Endothelial cell of umbilical vein (primary cell): ENCODE measurements at regions not wholly inside any gene's neighbourhood (a gene's known extent, or its start where the extent isn't known, plus 50 kb on each side); places are given as distances from the start of the nearest gene placed in this dataset.

Source experiments
- BruUV-seq: library from RNA; stranded (reverse); fragments of 400-500 nt; replicated peaks from 2 replicates; lab custom pipeline; 2021; lab: Mats Ljungman, UMichigan
- CTCF ChIA-PET: fragments of 300-600, 350-600 bp; sonication (Branson Sonifier 250); formaldehyde crosslinking; loops from one replicate; lab custom pipeline; 2021; ENCODE audit warnings: antibody characterized with exemption, inconsistent platforms; lab: Charles Lee
- POLR2A ChIA-PET: fragments of 300-600, 350-600 bp; sonication (Branson Sonifier 250); formaldehyde crosslinking; loops from one replicate; lab custom pipeline; 2021; ENCODE audit warnings: antibody characterized with exemption, inconsistent platforms; lab: Charles Lee
- DNase-seq: peaks from one replicate; pipeline ENCODE4 v3.0.0-alpha.2; 2011; ENCODE audit warnings: low read depth, low spot score
- FAIRE-seq: peaks from 2 replicates; lab custom pipeline; 2011; peaks lifted over from hg19 to GRCh38; lab: Jason Lieb, UNC
- H2AFZ ChIP-seq: 2 replicates; pipeline ENCODE4 v1.6.0; 2012; ENCODE audit warnings: low read depth, low read length, control low read depth, inconsistent platforms
- H3K27ac ChIP-seq: 2 replicates; pipeline ENCODE4 v1.5.1; 2011; ENCODE audit warnings: low read depth, mild to moderate bottlenecking, control low read depth, low read length, moderate library complexity; ENCODE audit not compliant: insufficient read depth
- H3K27me3 ChIP-seq, 2 experiments: 2 replicates each; pipeline versions ENCODE4 v1.6.0 to v1.6.1; 2011; ENCODE audit warnings: low read length in 2 of 2, mixed read lengths in 1 of 2; ENCODE audit not compliant: control insufficient read depth in 2 of 2, insufficient read depth in 2 of 2
- H3K36me3 ChIP-seq, 2 experiments: 2 replicates in 1 of 2; 3 replicates in 1 of 2; pipeline ENCODE4 v1.5.1; 2011; ENCODE audit warnings: low read length in 2 of 2, mild to moderate bottlenecking in 1 of 2, moderate library complexity in 1 of 2; ENCODE audit not compliant: control insufficient read depth in 2 of 2, insufficient read depth in 2 of 2; ENCODE audit errors: extremely low read depth in 1 of 2
- H3K4me1 ChIP-seq: 3 replicates; pipeline ENCODE4 v1.5.1; 2011; ENCODE audit warnings: mild to moderate bottlenecking, low read length; ENCODE audit not compliant: control insufficient read depth, insufficient read depth; ENCODE audit errors: extremely low read depth
- H3K4me2 ChIP-seq: 2 replicates; pipeline ENCODE4 v1.6.1; 2011; ENCODE audit warnings: low read length, control low read depth, mixed read lengths; ENCODE audit not compliant: insufficient read depth
- H3K4me3 ChIP-seq, 3 experiments: fragments of 200-600 bp in 1 of 3; sonication (generic), shearing (Covaris generic) in 1 of 3; replicated peaks in 1 of 3; 2 replicates each; pipeline ENCODE4 v1.5.1; 2011 to 2016; ENCODE audit warnings: control low read depth in 3 of 3, low read length in 3 of 3, mild to moderate bottlenecking in 2 of 3, inconsistent platforms in 1 of 3, low read depth in 1 of 3, moderate library complexity in 1 of 3; ENCODE audit not compliant: insufficient read depth in 1 of 3
- H3K79me2 ChIP-seq: 2 replicates; pipeline ENCODE4 v1.6.0; 2012; ENCODE audit warnings: low read length, inconsistent platforms; ENCODE audit not compliant: control insufficient read depth, insufficient read depth
- H3K9ac ChIP-seq: replicated peaks from 2 replicates; pipeline ENCODE3; 2011; ENCODE audit warnings: low read length, control low read depth; ENCODE audit not compliant: insufficient read depth; ENCODE audit errors: extremely low read depth
- H3K9me1 ChIP-seq: replicated peaks from 3 replicates; pipeline ENCODE4 v1.6.0; 2011; ENCODE audit warnings: mild to moderate bottlenecking, low read length; ENCODE audit not compliant: control insufficient read depth, insufficient read depth; ENCODE audit errors: extremely low read depth
- H3K9me3 ChIP-seq: replicated peaks from 2 replicates; pipeline ENCODE4 v1.5.1; 2012; ENCODE audit warnings: low read length, inconsistent platforms; ENCODE audit not compliant: control insufficient read depth, insufficient read depth
- H4K20me1 ChIP-seq: replicated peaks from 2 replicates; pipeline ENCODE3; 2011; ENCODE audit warnings: mild to moderate bottlenecking, low read length; ENCODE audit not compliant: control insufficient read depth, insufficient read depth; ENCODE audit errors: extremely low read depth
- EZH2 ChIP-seq: IDR thresholded peaks from 2 replicates; pipeline ENCODE4 v1.6.1; 2012; ENCODE audit warnings: borderline replicate concordance, low read depth, mild to moderate bottlenecking, moderate library complexity, low read length, inconsistent platforms; ENCODE audit not compliant: severe bottlenecking
- FOS ChIP-seq: IDR thresholded peaks from 2 replicates; pipeline ENCODE4 v1.6.1; 2011; ENCODE audit warnings: mild to moderate bottlenecking, low read length, moderate library complexity, borderline replicate concordance; ENCODE audit not compliant: insufficient read depth
- GATA2 ChIP-seq: IDR thresholded peaks from 2 replicates; pipeline ENCODE4 v1.7.0; 2011; ENCODE audit warnings: low read depth, mild to moderate bottlenecking, moderate library complexity, mixed read lengths, low read length; ENCODE audit not compliant: insufficient read length, insufficient read depth
- JUN ChIP-seq: IDR thresholded peaks from 2 replicates; pipeline ENCODE4 v1.6.1; 2011; ENCODE audit warnings: borderline replicate concordance, low read depth; ENCODE audit not compliant: insufficient read length, insufficient read depth
- MYC ChIP-seq: IDR thresholded peaks from one replicate; pipeline ENCODE4 v1.6.1; 2011; ENCODE audit warnings: mild to moderate bottlenecking, low read depth, low read length
- POLR2A ChIP-seq: IDR thresholded peaks from 2 replicates; pipeline ENCODE4 v1.6.1; 2012; ENCODE audit warnings: low read depth, mild to moderate bottlenecking, control low read depth, low read length
- POLR2AphosphoS5 ChIP-seq: IDR thresholded peaks from 2 replicates; pipeline ENCODE4 v1.6.1; 2012; ENCODE audit warnings: low read depth, mild to moderate bottlenecking, control low read depth, low read length, moderate library complexity; ENCODE audit not compliant: insufficient read depth
- dilution Hi-C: fragments of 300-500 bp; cut with MboI; formaldehyde crosslinking; loops from one replicate; pipeline ENCODE4 v1.15.0; 2019; ENCODE audit warnings: low sequenced_read_pairs; ENCODE audit not compliant: extremely low pct_ligation_motif_present
- intact Hi-C: fragments of 100-400 bp; cut with micrococcal nuclease; formaldehyde crosslinking; loops from one replicate; pipeline ENCODE4 v1.10.0; 2022
- TF ChIP-seq, protein P1 (sequence below): IDR thresholded peaks from 2 replicates; pipeline ENCODE4 v1.6.1; 2011; ENCODE audit not compliant: insufficient read depth, insufficient read length
- TF ChIP-seq, protein P2 (sequence below), 2 donors: IDR thresholded peaks; 1 replicate in 1 of 2; 2 replicates in 1 of 2; pipeline ENCODE4 v1.5.1; 2011; ENCODE audit warnings: low read length in 2 of 2, mild to moderate bottlenecking in 2 of 2, moderate library complexity in 2 of 2, control low read depth in 1 of 2, inconsistent platforms in 1 of 2, low read depth in 1 of 2; ENCODE audit not compliant: insufficient read depth in 1 of 2; ENCODE audit errors: extremely low read depth in 1 of 2

DNA sequence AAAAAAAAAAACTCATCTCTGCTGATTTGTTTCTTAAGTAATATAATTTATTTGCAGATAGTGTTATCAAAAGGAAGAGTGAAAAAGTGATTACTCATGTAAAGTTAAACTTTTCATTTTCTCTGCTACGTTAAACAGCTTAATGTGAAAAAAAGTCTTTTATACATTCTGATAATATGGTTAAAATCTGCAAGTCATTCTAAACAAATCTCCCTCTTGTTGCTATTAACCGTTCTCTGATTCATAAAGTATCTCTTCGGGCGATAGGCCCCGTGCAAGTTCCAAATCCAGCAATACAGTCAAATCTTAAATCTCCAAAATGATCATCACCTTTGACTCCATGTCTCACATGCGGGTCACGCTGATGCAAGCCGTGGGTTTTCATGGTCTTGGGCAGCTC, 732.0 kb downstream of the TAF11L14 start:
- dilution Hi-C loops (no loop called here), intact Hi-C loops (no loop called here)
- FAIRE-seq (no peak), DNase-seq (no peak)
- Histone ChIP-seq H3K9me1 (no peaks in the 10 kb centered on the region), H3K79me2 (no peaks in the 10 kb centered on the region), H2AFZ (no peak overlapping the region), H3K27me3 (no peaks in the 10 kb centered on the region), H3K4me2 (no peak overlapping the region), H4K20me1 (no peaks in the 10 kb centered on the region), H3K36me3 (no peaks in the 10 kb centered on the region), H3K4me1 (no peaks in the 10 kb centered on the region), H3K9me3 (no peaks in the 10 kb centered on the region), H3K27ac (no peak overlapping the region), H3K9ac (no peak overlapping the region), H3K4me3 (no peak overlapping the region)
- TF ChIP-seq, protein P1, sequence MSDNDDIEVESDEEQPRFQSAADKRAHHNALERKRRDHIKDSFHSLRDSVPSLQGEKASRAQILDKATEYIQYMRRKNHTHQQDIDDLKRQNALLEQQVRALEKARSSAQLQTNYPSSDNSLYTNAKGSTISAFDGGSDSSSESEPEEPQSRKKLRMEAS: no peak
- TF ChIP-seq MYC: no peak
- no peak for TF ChIP-seq GATA2
- no peak for TF ChIP-seq JUN
- no peak for TF ChIP-seq FOS
- TF ChIP-seq, protein P2, sequence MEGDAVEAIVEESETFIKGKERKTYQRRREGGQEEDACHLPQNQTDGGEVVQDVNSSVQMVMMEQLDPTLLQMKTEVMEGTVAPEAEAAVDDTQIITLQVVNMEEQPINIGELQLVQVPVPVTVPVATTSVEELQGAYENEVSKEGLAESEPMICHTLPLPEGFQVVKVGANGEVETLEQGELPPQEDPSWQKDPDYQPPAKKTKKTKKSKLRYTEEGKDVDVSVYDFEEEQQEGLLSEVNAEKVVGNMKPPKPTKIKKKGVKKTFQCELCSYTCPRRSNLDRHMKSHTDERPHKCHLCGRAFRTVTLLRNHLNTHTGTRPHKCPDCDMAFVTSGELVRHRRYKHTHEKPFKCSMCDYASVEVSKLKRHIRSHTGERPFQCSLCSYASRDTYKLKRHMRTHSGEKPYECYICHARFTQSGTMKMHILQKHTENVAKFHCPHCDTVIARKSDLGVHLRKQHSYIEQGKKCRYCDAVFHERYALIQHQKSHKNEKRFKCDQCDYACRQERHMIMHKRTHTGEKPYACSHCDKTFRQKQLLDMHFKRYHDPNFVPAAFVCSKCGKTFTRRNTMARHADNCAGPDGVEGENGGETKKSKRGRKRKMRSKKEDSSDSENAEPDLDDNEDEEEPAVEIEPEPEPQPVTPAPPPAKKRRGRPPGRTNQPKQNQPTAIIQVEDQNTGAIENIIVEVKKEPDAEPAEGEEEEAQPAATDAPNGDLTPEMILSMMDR (IDR thresholded peaks at IDR 0.05; ENCODE audit: extremely low read depth in 1 of 2, insufficient read depth in 1 of 2, low read depth in 1 of 2, low read length in 2 of 2): no peak
- TF ChIP-seq EZH2: no peak
- no peak for TF ChIP-seq POLR2AphosphoS5
- no peak for TF ChIP-seq POLR2A
- ChIA-PET CTCF (no interaction called here), POLR2A (no interaction called here)
- no TSS peak for BruUV-seq
